ENCODE measurements at regions not wholly inside any gene's neighbourhood (a gene's known extent, or its start where the extent isn't known, plus 50 kb on each side); places are given as distances from the start of the nearest gene placed in this dataset.

DNA sequence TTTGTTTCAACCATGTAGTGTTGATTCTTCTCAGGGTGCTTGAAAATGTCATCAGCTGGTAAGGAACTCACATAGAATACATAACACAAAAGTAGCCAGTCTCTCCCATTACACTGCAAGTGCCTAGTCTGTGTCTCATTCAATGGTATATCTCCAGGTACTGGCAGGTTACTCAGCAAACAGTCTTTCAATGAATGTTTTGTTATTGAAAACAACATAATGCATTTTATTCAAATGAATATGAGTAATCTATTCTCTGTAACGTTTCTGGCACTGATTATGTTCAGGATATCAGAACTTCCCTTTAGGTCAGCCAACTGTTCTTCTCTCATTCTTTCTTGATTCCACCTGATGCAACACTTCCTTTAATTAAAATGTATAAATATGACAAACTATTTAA lies 68.0 kb upstream of the SLITRK1 start:
- H3K36me3 ChIP-seq: no peaks in the 10 kb centered on the region
- no peaks in the 10 kb centered on the region for H3K9me3 ChIP-seq
- DNase-seq (no peak), ATAC-seq (no peak)
- no peaks in the 10 kb centered on the region for H3K27me3 ChIP-seq
- H3K4me1 ChIP-seq: no peaks in the 10 kb centered on the region
- TF ChIP-seq POLR2A (IDR thresholded peaks at IDR 0.05): no peak
- TF ChIP-seq, protein P1, sequence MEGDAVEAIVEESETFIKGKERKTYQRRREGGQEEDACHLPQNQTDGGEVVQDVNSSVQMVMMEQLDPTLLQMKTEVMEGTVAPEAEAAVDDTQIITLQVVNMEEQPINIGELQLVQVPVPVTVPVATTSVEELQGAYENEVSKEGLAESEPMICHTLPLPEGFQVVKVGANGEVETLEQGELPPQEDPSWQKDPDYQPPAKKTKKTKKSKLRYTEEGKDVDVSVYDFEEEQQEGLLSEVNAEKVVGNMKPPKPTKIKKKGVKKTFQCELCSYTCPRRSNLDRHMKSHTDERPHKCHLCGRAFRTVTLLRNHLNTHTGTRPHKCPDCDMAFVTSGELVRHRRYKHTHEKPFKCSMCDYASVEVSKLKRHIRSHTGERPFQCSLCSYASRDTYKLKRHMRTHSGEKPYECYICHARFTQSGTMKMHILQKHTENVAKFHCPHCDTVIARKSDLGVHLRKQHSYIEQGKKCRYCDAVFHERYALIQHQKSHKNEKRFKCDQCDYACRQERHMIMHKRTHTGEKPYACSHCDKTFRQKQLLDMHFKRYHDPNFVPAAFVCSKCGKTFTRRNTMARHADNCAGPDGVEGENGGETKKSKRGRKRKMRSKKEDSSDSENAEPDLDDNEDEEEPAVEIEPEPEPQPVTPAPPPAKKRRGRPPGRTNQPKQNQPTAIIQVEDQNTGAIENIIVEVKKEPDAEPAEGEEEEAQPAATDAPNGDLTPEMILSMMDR (IDR thresholded peaks at IDR 0.05): no peak
- no peak overlapping the region for H3K27ac ChIP-seq
- no peak overlapping the region for H3K4me3 ChIP-seq
- intact Hi-C loops (cut with DNase I): no loop called here
- 16 to 28% (median 21%) methylated on average over 1 of the region's 1 CpG for WGBS, 4 donors

DNA sequence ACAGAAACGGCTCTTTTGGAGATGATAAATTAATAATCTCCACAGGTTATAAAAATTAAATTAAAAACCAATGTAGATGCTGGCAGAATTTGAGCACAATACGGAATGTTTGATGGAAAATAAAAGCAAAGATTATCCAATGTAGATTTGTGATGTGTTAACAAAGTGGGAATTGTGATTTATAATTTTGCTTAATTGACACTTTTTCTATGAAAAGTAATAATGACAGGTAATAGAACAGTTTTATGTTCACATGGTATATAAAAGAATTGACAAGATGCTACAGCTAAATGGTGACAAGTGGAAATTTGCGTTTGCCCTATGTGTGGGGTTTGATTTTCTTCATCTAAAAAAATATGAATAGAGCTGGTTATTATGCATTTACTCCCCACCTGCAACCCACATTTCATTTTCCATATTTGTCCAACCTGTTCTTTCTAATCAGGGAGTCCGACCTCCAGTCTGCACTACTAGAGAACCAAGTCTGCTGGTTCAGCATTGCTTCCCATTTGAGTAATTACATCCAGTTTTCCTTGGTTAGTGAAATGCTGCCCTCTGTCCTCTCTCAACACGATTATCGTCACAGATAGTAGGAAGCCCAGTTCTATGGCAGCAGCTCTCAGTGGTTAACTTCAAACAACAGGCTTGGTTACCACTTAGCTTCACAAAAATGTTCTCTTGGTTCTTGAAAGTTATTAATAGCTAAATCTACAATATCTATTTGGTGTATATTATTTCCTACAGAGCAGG lies 61.4 kb upstream of the SLITRK1 start:
- no peaks in the 10 kb centered on the region for H3K9me3 ChIP-seq
- intact Hi-C loops (cut with DNase I): no loop called here
- no peak overlapping the region for H3K4me3 ChIP-seq
- no peaks in the 10 kb centered on the region for H3K36me3 ChIP-seq
- no peak overlapping the region for H3K27ac ChIP-seq
- no peaks in the 10 kb centered on the region for H3K4me1 ChIP-seq
- no peak for DNase-seq
- no peaks in the 10 kb centered on the region for H3K27me3 ChIP-seq
- TF ChIP-seq, protein P1 (IDR thresholded peaks at IDR 0.05): no peak
- no peak for TF ChIP-seq POLR2A (IDR thresholded peaks at IDR 0.05)
- ATAC-seq: no peak
- WGBS, 4 donors: 52 to 72% (median 65%) methylated on average over 6 of the region's 6 CpGs

GRCh38 chr13:83941701-83942335 lies 59.5 kb upstream of the SLITRK1 start:
- Histone ChIP-seq H3K4me1 (no peaks in the 10 kb centered on the region), H3K27ac (no peak overlapping the region), H3K27me3 (no peaks in the 10 kb centered on the region), H3K36me3 (no peaks in the 10 kb centered on the region), H3K9me3 (no peaks in the 10 kb centered on the region), H3K4me3 (no peak overlapping the region)
- ATAC-seq (no peak), DNase-seq (no peak)
- intact Hi-C loops (cut with DNase I): no loop called here
- 81 to 87% (median 84%) methylated on average over 4 of the region's 4 CpGs for WGBS, 4 donors
- no peak for TF ChIP-seq POLR2A (IDR thresholded peaks at IDR 0.05)
- TF ChIP-seq, protein P1 (IDR thresholded peaks at IDR 0.05): no peak

GRCh38 chr13:83940742-83941141 lies 58.5 kb upstream of the SLITRK1 start:
- no peaks in the 10 kb centered on the region for H3K36me3 ChIP-seq
- no peak overlapping the region for H3K4me3 ChIP-seq
- H3K4me1 ChIP-seq: no peaks in the 10 kb centered on the region
- DNase-seq: no peak
- H3K9me3 ChIP-seq: no peaks in the 10 kb centered on the region
- H3K27ac ChIP-seq: no peak overlapping the region
- WGBS, 4 donors: 86 to 95% (median 92%) methylated on average over 1 of the region's 1 CpG
- intact Hi-C loops (cut with DNase I): no loop called here
- no peaks in the 10 kb centered on the region for H3K27me3 ChIP-seq
- ATAC-seq: no peak
- no peak for TF ChIP-seq POLR2A (IDR thresholded peaks at IDR 0.05)
- TF ChIP-seq, protein P1 (IDR thresholded peaks at IDR 0.05): no peak
